Coronary artery (tissue), 2 donors: ENCODE measurements at regions not wholly inside any gene's neighbourhood (a gene's known extent, or its start where the extent isn't known, plus 50 kb on each side); places are given as distances from the start of the nearest gene placed in this dataset.

ENCODE experiments used
- DNase-seq: peaks from one replicate; pipeline ENCODE4 v3.0.0-alpha.2; 2017; ENCODE audit warnings: low spot score
- H3K27ac ChIP-seq, 2 donors: fragments of 200-600 bp; sonication (generic); one replicate each; pipeline ENCODE4 v1.5.1; 2016 to 2019
- H3K4me3 ChIP-seq: fragments of 200-600 bp; sonication (generic); 2 replicates; pipeline ENCODE4 v1.5.1; 2016; ENCODE audit warnings: mild to moderate bottlenecking, moderate library complexity
- TF ChIP-seq, protein P1 (sequence below): fragments of 200-600 bp; sonication (generic); IDR thresholded peaks from one replicate; pipeline ENCODE4 v1.5.1; 2019; ENCODE audit warnings: antibody characterized with exemption

DNA sequence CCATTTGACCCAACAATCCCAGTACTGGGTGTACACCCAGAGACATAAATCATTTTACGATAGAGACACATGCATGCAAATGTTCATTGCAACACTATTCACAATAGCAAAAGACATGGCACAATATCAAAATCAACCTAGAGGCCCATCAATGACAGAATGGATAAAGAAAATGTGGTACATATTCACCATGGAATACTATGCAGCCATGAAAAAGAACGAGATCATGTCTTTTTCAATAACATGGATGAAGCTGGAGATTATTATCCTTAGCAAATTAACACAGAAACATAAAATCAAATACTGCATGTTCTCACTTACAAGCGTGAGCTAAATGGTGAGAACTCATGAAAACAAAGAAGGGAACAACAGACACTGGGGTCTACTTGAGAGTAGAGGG is 249.1 kb downstream of the RASSF9 start:
- DNase-seq = no peak
- TF ChIP-seq, protein P1, sequence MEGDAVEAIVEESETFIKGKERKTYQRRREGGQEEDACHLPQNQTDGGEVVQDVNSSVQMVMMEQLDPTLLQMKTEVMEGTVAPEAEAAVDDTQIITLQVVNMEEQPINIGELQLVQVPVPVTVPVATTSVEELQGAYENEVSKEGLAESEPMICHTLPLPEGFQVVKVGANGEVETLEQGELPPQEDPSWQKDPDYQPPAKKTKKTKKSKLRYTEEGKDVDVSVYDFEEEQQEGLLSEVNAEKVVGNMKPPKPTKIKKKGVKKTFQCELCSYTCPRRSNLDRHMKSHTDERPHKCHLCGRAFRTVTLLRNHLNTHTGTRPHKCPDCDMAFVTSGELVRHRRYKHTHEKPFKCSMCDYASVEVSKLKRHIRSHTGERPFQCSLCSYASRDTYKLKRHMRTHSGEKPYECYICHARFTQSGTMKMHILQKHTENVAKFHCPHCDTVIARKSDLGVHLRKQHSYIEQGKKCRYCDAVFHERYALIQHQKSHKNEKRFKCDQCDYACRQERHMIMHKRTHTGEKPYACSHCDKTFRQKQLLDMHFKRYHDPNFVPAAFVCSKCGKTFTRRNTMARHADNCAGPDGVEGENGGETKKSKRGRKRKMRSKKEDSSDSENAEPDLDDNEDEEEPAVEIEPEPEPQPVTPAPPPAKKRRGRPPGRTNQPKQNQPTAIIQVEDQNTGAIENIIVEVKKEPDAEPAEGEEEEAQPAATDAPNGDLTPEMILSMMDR = no peak
- Histone ChIP-seq H3K27ac (no peak overlapping the region), H3K4me3 (no peak overlapping the region)

DNA sequence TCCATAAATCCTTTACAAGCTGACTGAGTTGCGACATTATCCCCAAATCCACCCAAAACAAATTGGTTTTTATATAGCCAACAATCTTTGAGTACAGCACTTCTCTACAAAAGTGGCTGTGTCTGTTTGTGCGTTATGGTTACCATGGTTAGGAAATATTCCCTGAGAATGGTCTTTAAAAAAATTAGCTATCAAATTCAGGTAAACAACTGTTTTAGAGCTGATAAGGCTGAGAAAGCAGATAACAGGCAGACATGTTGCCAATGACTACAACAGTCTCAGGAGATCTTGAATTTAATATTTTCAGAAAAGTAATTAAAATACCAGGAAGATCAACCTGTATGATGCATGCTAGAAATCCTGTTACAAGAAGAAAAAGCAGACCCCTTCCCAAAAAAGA is 248.0 kb downstream of the RASSF9 start:
- TF ChIP-seq, protein P1 = no peak
- DNase-seq = no peak
- Histone ChIP-seq H3K27ac (no peak overlapping the region), H3K4me3 (no peak overlapping the region)

DNA sequence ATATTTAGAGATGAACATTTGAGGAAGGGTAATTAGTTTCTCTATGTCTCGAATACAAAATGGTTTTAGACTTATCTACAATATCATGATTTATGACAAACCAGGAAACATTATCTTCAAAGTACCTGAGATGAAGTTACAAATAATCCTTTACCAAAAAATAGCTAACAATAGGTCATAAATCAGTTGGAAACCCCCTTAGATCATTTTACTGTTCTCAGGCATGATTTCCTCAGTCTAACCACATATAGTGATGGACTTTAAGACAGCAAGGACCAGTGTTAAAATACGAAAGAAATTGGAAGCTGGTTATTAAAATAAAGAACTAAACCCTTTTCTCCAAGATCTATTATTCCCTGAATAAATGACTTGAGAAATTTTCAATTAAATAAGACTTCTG is 235.4 kb downstream of the RASSF9 start:
- TF ChIP-seq, protein P1 = no peak
- H3K27ac ChIP-seq = no peak overlapping the region
- no peak for DNase-seq

DNA sequence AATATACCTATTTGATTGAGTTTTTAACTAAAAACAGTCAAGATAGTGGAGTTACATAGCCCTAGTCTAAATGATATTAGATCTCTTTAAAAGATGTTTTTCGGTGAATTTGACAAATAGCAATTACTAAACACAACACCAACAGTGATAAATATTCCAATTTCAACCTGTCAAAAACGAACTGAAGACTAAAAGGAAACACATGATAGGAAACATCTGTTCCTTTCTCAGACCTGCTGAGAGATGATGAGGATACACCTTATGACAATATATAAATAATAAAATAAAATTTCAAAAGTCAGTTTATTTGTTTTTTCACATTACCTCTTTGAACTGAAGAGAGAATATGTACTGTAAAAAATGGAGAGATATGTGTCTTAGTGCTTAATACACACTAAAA is 232.7 kb downstream of the RASSF9 start:
- Histone ChIP-seq H3K27ac (no peak overlapping the region), H3K4me3 (no peak overlapping the region)
- DNase-seq = no peak
- TF ChIP-seq, protein P1 = no peak

More for the DNA sequence above, 235.4 kb downstream of the RASSF9 start:
- no peak overlapping the region for H3K4me3 ChIP-seq

DNA sequence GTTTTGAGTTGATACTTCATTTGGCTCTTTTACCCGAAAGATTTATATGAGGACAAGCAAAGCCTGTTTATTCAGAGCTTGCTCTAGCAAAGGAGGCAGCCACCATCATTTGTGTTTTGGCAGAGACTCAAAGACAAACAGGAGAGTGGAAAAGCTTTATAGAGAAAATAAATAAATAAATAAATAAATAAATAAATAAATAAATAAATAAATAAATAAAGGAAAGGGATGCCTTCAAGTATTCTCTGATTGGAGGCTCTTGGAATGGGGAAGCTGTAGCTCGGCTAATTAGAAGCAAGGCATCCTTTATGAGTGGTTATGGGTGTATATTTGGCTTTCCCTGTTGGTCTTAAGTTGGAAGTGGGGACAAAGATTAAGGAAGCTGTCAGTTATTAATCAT is 229.8 kb downstream of the RASSF9 start:
- DNase-seq = no peak
- Histone ChIP-seq H3K27ac (no peak overlapping the region), H3K4me3 (no peak overlapping the region)
- TF ChIP-seq, protein P1 = no peak

DNA sequence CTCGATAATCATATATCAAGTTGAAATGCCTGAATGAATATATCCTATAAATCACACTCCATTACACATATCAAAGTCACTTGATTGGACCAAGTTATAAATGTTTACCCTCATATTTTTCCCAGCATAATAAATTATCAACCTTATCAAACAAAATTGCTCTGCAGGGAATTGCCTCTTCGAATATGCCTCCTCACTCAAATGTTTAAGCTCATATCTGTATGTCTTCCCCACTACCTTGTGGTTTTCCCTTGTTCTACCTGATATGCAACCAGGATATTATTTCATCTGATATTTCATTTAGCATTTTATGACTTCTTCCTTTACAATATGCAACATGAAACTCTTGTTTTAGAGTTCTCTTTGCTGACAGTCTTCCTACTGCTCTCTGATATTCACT is 226.4 kb downstream of the RASSF9 start:
- TF ChIP-seq, protein P1 = no peak
- Histone ChIP-seq H3K4me3 (no peak overlapping the region), H3K27ac (no peak overlapping the region)
- no peak for DNase-seq

DNA sequence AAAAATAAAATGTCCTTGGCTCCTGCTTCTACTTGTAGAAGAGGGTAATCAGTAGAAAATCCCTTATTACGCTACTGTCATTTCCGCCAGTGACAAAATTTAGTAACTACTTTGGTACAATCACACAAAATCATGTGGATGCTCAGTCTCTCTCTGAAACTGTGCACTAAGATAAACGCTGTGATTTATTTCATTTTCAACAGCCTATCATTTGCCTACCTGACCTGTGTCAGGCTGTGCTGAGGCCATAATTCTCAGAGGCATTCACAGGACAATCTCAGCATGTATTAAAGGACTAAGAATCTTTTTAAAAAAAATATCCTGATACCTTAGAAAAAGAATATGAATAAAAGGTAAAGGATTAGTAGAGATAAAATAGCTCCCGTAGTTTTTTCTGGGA is 226.0 kb downstream of the RASSF9 start:
- Histone ChIP-seq H3K4me3 (no peak overlapping the region), H3K27ac (no peak overlapping the region)
- TF ChIP-seq, protein P1 = no peak
- no peak for DNase-seq
